GM06990 (cell line): ENCODE measurements at regions not wholly inside any gene's neighbourhood (a gene's known extent, or its start where the extent isn't known, plus 50 kb on each side); places are given as distances from the start of the nearest gene placed in this dataset.

ENCODE experiments used
- DNase-seq: peaks from one replicate; pipeline ENCODE4 v3.0.0-alpha.2; 2011; ENCODE audit not compliant: insufficient read length; ENCODE audit errors: extremely low read depth
- H3K27me3 ChIP-seq: replicated peaks from 2 replicates; pipeline ENCODE4 v1.6.0; 2011; ENCODE audit warnings: low read length; ENCODE audit not compliant: control insufficient read depth, insufficient read depth
- H3K36me3 ChIP-seq: 2 replicates; pipeline ENCODE4 v1.5.1; 2011; ENCODE audit warnings: low read length; ENCODE audit not compliant: control insufficient read depth, insufficient read depth
- H3K4me3 ChIP-seq: replicated peaks from 2 replicates; pipeline ENCODE4 v1.5.1; 2011; ENCODE audit warnings: low read depth, mild to moderate bottlenecking, control low read depth, low read length
- TF ChIP-seq, protein P1 (sequence below): IDR thresholded peaks from 2 replicates; pipeline ENCODE4 v1.5.1; 2011; ENCODE audit warnings: low read length, control low read depth, mild to moderate bottlenecking, inconsistent platforms; ENCODE audit not compliant: insufficient read depth, poor library complexity, severe bottlenecking

GRCh38 chr2:78925258-78925657 lies 100.2 kb upstream of the REG3G start:
- Histone ChIP-seq H3K4me3 (no peak overlapping the region), H3K27me3 (no peaks in the 10 kb centered on the region), H3K36me3 (no peaks in the 10 kb centered on the region)
- no peak for DNase-seq
- TF ChIP-seq, protein P1, sequence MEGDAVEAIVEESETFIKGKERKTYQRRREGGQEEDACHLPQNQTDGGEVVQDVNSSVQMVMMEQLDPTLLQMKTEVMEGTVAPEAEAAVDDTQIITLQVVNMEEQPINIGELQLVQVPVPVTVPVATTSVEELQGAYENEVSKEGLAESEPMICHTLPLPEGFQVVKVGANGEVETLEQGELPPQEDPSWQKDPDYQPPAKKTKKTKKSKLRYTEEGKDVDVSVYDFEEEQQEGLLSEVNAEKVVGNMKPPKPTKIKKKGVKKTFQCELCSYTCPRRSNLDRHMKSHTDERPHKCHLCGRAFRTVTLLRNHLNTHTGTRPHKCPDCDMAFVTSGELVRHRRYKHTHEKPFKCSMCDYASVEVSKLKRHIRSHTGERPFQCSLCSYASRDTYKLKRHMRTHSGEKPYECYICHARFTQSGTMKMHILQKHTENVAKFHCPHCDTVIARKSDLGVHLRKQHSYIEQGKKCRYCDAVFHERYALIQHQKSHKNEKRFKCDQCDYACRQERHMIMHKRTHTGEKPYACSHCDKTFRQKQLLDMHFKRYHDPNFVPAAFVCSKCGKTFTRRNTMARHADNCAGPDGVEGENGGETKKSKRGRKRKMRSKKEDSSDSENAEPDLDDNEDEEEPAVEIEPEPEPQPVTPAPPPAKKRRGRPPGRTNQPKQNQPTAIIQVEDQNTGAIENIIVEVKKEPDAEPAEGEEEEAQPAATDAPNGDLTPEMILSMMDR = no peak

- Histone ChIP-seq H3K4me3 (no peak overlapping the region; the same call in 1 of the 2 replicates), H3K27me3 (no peaks in the 10 kb centered on the region), H3K36me3 (no peaks in the 10 kb centered on the region)
- TF ChIP-seq, protein P1 = no peak
- DNase-seq = no peak
Observed at GRCh38 chr2:78928502-78928901, 97.0 kb upstream of the REG3G start.

GRCh38 chr2:78940998-78941397 lies 84.5 kb upstream of the REG3G start:
- H3K4me3 ChIP-seq = no peak overlapping the region
- H3K36me3 ChIP-seq = no peaks in the 10 kb centered on the region
- TF ChIP-seq, protein P1 = no peak
- H3K27me3 ChIP-seq = no peaks in the 10 kb centered on the region
- no peak for DNase-seq

GRCh38 chr2:78941751-78942150 lies 83.8 kb upstream of the REG3G start:
- H3K27me3 ChIP-seq = no peaks in the 10 kb centered on the region
- DNase-seq = no peak
- no peak overlapping the region for H3K4me3 ChIP-seq
- TF ChIP-seq, protein P1 = no peak
- H3K36me3 ChIP-seq = no peaks in the 10 kb centered on the region

DNA sequence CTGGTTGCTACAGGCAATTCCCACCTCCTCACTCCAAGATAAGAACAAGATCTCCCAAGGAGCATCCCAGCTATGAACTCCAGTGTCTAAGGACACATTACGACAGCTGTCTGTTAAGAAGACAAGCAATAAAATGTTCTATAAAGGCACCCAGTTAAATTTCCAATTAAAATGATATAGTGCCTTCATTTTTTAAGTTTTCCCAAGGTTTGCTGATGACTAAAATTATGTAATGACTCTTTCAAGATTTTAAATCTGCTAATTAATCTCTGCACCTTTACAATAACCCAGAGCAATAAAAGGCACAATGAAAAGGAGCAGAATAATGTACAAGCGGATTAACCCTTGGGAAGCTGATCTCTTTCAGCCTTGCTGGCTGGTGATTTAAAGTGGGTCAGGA lies 61.6 kb upstream of the REG3G start:
- DNase-seq = no peak
- H3K4me3 ChIP-seq = no peak overlapping the region
- TF ChIP-seq, protein P1 = no peak
- H3K36me3 ChIP-seq = no peaks in the 10 kb centered on the region
- no peaks in the 10 kb centered on the region for H3K27me3 ChIP-seq

- DNase-seq = no peak
- TF ChIP-seq, protein P1 = no peak
- no peaks in the 10 kb centered on the region for H3K36me3 ChIP-seq
Observed at GRCh38 chr2:78967294-78967693, 58.2 kb upstream of the REG3G start.

More at GRCh38 chr2:78967294-78967693, 58.2 kb upstream of the REG3G start:
- Histone ChIP-seq H3K27me3 (no peaks in the 10 kb centered on the region), H3K4me3 (no peak overlapping the region)
